ENCODE measurements at regions not wholly inside any gene's neighbourhood (a gene's known extent, or its start where the extent isn't known, plus 50 kb on each side); places are given as distances from the start of the nearest gene placed in this dataset.

GRCh38 chr9:82456642-82457041 is 468.1 kb downstream of the SPATA31D1 start:
- Histone ChIP-seq H3K36me3 (ENCODE audit: control insufficient read depth in 2 of 2, insufficient read depth in 2 of 2, low read length in 1 of 2) (no peaks in the 10 kb centered on the region), H3K4me3 (ENCODE audit: low read depth in 1 of 2, low read length in 2 of 2) (no peak overlapping the region), H3K4me1 (ENCODE audit: control insufficient read depth in 2 of 2, insufficient read depth in 2 of 2, low read length in 1 of 2) (no peaks in the 10 kb centered on the region), H3K9me3 (ENCODE audit: control insufficient read depth in 2 of 2, insufficient read depth in 1 of 2, low read depth in 1 of 2, low read length in 1 of 2) (no peaks in the 10 kb centered on the region), H3K27me3 (ENCODE audit: control insufficient read depth in 1 of 2, insufficient read depth in 2 of 2, low read length in 2 of 2) (no peaks in the 10 kb centered on the region), H3K27ac (ENCODE audit: low read depth in 2 of 2, low read length in 1 of 2) (no peak overlapping the region)
- 48 to 69% methylated on average over 1 of the region's 1 CpG for WGBS, 2 donors

GRCh38 chr9:82457298-82457697 is 468.7 kb downstream of the SPATA31D1 start:
- no peak overlapping the region for H3K27ac ChIP-seq (ENCODE audit: low read depth in 2 of 2, low read length in 1 of 2)
- no peaks in the 10 kb centered on the region for H3K36me3 ChIP-seq (ENCODE audit: control insufficient read depth in 2 of 2, insufficient read depth in 2 of 2, low read length in 1 of 2)
- WGBS, 2 donors = 63 to 93% methylated on average over 2 of the region's 2 CpGs
- no peaks in the 10 kb centered on the region for H3K4me1 ChIP-seq (ENCODE audit: control insufficient read depth in 2 of 2, insufficient read depth in 2 of 2, low read length in 1 of 2)
- no peaks in the 10 kb centered on the region for H3K9me3 ChIP-seq (ENCODE audit: control insufficient read depth in 2 of 2, insufficient read depth in 1 of 2, low read depth in 1 of 2, low read length in 1 of 2)
- no peak overlapping the region for H3K4me3 ChIP-seq (ENCODE audit: low read depth in 1 of 2, low read length in 2 of 2)
- H3K27me3 ChIP-seq (ENCODE audit: control insufficient read depth in 1 of 2, insufficient read depth in 2 of 2, low read length in 2 of 2) = no peaks in the 10 kb centered on the region

GRCh38 chr9:82457891-82458290 is 469.3 kb downstream of the SPATA31D1 start:
- Histone ChIP-seq H3K9me3 (ENCODE audit: control insufficient read depth in 2 of 2, insufficient read depth in 1 of 2, low read depth in 1 of 2, low read length in 1 of 2) (no peaks in the 10 kb centered on the region), H3K4me1 (ENCODE audit: control insufficient read depth in 2 of 2, insufficient read depth in 2 of 2, low read length in 1 of 2) (no peaks in the 10 kb centered on the region), H3K36me3 (ENCODE audit: control insufficient read depth in 2 of 2, insufficient read depth in 2 of 2, low read length in 1 of 2) (no peaks in the 10 kb centered on the region), H3K27ac (ENCODE audit: low read depth in 2 of 2, low read length in 1 of 2) (no peak overlapping the region), H3K27me3 (ENCODE audit: control insufficient read depth in 1 of 2, insufficient read depth in 2 of 2, low read length in 2 of 2) (no peaks in the 10 kb centered on the region), H3K4me3 (ENCODE audit: low read depth in 1 of 2, low read length in 2 of 2) (no peak overlapping the region)
- 73 to 80% methylated on average over 5 of the region's 5 CpGs for WGBS, 2 donors

GRCh38 chr9:82458296-82458695 is 469.7 kb downstream of the SPATA31D1 start:
- Histone ChIP-seq H3K27ac (ENCODE audit: low read depth in 2 of 2, low read length in 1 of 2) (no peak overlapping the region), H3K36me3 (ENCODE audit: control insufficient read depth in 2 of 2, insufficient read depth in 2 of 2, low read length in 1 of 2) (no peaks in the 10 kb centered on the region), H3K4me3 (ENCODE audit: low read depth in 1 of 2, low read length in 2 of 2) (no peak overlapping the region), H3K27me3 (ENCODE audit: control insufficient read depth in 1 of 2, insufficient read depth in 2 of 2, low read length in 2 of 2) (no peaks in the 10 kb centered on the region), H3K9me3 (ENCODE audit: control insufficient read depth in 2 of 2, insufficient read depth in 1 of 2, low read depth in 1 of 2, low read length in 1 of 2) (no peaks in the 10 kb centered on the region), H3K4me1 (ENCODE audit: control insufficient read depth in 2 of 2, insufficient read depth in 2 of 2, low read length in 1 of 2) (no peaks in the 10 kb centered on the region)
- 75 to 82% methylated on average over 2 of the region's 2 CpGs for WGBS, 2 donors

GRCh38 chr9:82466616-82467260 is 478.2 kb downstream of the SPATA31D1 start:
- 65 to 68% methylated on average over 11 of the region's 11 CpGs for WGBS, 2 donors
- Histone ChIP-seq H3K36me3 (ENCODE audit: control insufficient read depth in 2 of 2, insufficient read depth in 2 of 2, low read length in 1 of 2) (no peaks in the 10 kb centered on the region), H3K4me1 (ENCODE audit: control insufficient read depth in 2 of 2, insufficient read depth in 2 of 2, low read length in 1 of 2) (no peaks in the 10 kb centered on the region), H3K27me3 (ENCODE audit: control insufficient read depth in 1 of 2, insufficient read depth in 2 of 2, low read length in 2 of 2) (no peaks in the 10 kb centered on the region), H3K4me3 (ENCODE audit: low read depth in 1 of 2, low read length in 2 of 2) (no peak overlapping the region), H3K9me3 (ENCODE audit: control insufficient read depth in 2 of 2, insufficient read depth in 1 of 2, low read depth in 1 of 2, low read length in 1 of 2) (no peaks in the 10 kb centered on the region), H3K27ac (ENCODE audit: low read depth in 2 of 2, low read length in 1 of 2) (no peak overlapping the region)

GRCh38 chr9:82467436-82467835 is 478.9 kb downstream of the SPATA31D1 start:
- Histone ChIP-seq H3K36me3 (ENCODE audit: control insufficient read depth in 2 of 2, insufficient read depth in 2 of 2, low read length in 1 of 2) (no peaks in the 10 kb centered on the region), H3K27me3 (ENCODE audit: control insufficient read depth in 1 of 2, insufficient read depth in 2 of 2, low read length in 2 of 2) (no peaks in the 10 kb centered on the region), H3K4me3 (ENCODE audit: low read depth in 1 of 2, low read length in 2 of 2) (no peak overlapping the region), H3K27ac (ENCODE audit: low read depth in 2 of 2, low read length in 1 of 2) (no peak overlapping the region), H3K9me3 (ENCODE audit: control insufficient read depth in 2 of 2, insufficient read depth in 1 of 2, low read depth in 1 of 2, low read length in 1 of 2) (no peaks in the 10 kb centered on the region), H3K4me1 (ENCODE audit: control insufficient read depth in 2 of 2, insufficient read depth in 2 of 2, low read length in 1 of 2) (no peaks in the 10 kb centered on the region)
- 32 to 38% methylated on average over 2 of the region's 2 CpGs for WGBS, 2 donors

GRCh38 chr9:82474235-82474634 is 485.7 kb downstream of the SPATA31D1 start:
- H3K27me3 ChIP-seq (ENCODE audit: control insufficient read depth in 1 of 2, insufficient read depth in 2 of 2, low read length in 2 of 2) = no peaks in the 10 kb centered on the region
- no peak overlapping the region for H3K27ac ChIP-seq (ENCODE audit: low read depth in 2 of 2, low read length in 1 of 2)
- no peaks in the 10 kb centered on the region for H3K36me3 ChIP-seq (ENCODE audit: control insufficient read depth in 2 of 2, insufficient read depth in 2 of 2, low read length in 1 of 2)
- no peaks in the 10 kb centered on the region for H3K4me1 ChIP-seq (ENCODE audit: control insufficient read depth in 2 of 2, insufficient read depth in 2 of 2, low read length in 1 of 2)
- H3K4me3 ChIP-seq (ENCODE audit: low read depth in 1 of 2, low read length in 2 of 2) = no peak overlapping the region
- H3K9me3 ChIP-seq (ENCODE audit: control insufficient read depth in 2 of 2, insufficient read depth in 1 of 2, low read depth in 1 of 2, low read length in 1 of 2) = no peaks in the 10 kb centered on the region

- Histone ChIP-seq H3K36me3 (ENCODE audit: control insufficient read depth in 2 of 2, insufficient read depth in 2 of 2, low read length in 1 of 2) (no peaks in the 10 kb centered on the region), H3K4me3 (ENCODE audit: low read depth in 1 of 2, low read length in 2 of 2) (no peak overlapping the region), H3K27me3 (ENCODE audit: control insufficient read depth in 1 of 2, insufficient read depth in 2 of 2, low read length in 2 of 2) (no peaks in the 10 kb centered on the region), H3K4me1 (ENCODE audit: control insufficient read depth in 2 of 2, insufficient read depth in 2 of 2, low read length in 1 of 2) (no peaks in the 10 kb centered on the region), H3K9me3 (ENCODE audit: control insufficient read depth in 2 of 2, insufficient read depth in 1 of 2, low read depth in 1 of 2, low read length in 1 of 2) (no peaks in the 10 kb centered on the region), H3K27ac (ENCODE audit: low read depth in 2 of 2, low read length in 1 of 2) (no peak overlapping the region)
- 67 to 69% methylated on average over 4 of the region's 4 CpGs for WGBS, 2 donors
Measured at GRCh38 chr9:82475584-82476301, 487.2 kb downstream of the SPATA31D1 start.

GRCh38 chr9:82480921-82481320 is 492.3 kb downstream of the SPATA31D1 start:
- no peaks in the 10 kb centered on the region for H3K36me3 ChIP-seq (ENCODE audit: control insufficient read depth in 2 of 2, insufficient read depth in 2 of 2, low read length in 1 of 2)
- 68% methylated on average over 2 of the region's 2 CpGs for WGBS, 2 donors
- H3K4me3 ChIP-seq (ENCODE audit: low read depth in 1 of 2, low read length in 2 of 2) = no peak overlapping the region
- no peaks in the 10 kb centered on the region for H3K9me3 ChIP-seq (ENCODE audit: control insufficient read depth in 2 of 2, insufficient read depth in 1 of 2, low read depth in 1 of 2, low read length in 1 of 2)
- H3K27me3 ChIP-seq (ENCODE audit: control insufficient read depth in 1 of 2, insufficient read depth in 2 of 2, low read length in 2 of 2) = no peaks in the 10 kb centered on the region
- H3K27ac ChIP-seq (ENCODE audit: low read depth in 2 of 2, low read length in 1 of 2) = no peak overlapping the region
- no peaks in the 10 kb centered on the region for H3K4me1 ChIP-seq (ENCODE audit: control insufficient read depth in 2 of 2, insufficient read depth in 2 of 2, low read length in 1 of 2)

GRCh38 chr9:82487935-82488312 is 499.4 kb downstream of the SPATA31D1 start:
- Histone ChIP-seq H3K4me1 (ENCODE audit: control insufficient read depth in 2 of 2, insufficient read depth in 2 of 2, low read length in 1 of 2) (no peaks in the 10 kb centered on the region), H3K4me3 (ENCODE audit: low read depth in 1 of 2, low read length in 2 of 2) (no peak overlapping the region), H3K9me3 (ENCODE audit: control insufficient read depth in 2 of 2, insufficient read depth in 1 of 2, low read depth in 1 of 2, low read length in 1 of 2) (no peaks in the 10 kb centered on the region), H3K27ac (ENCODE audit: low read depth in 2 of 2, low read length in 1 of 2) (no peak overlapping the region), H3K36me3 (ENCODE audit: control insufficient read depth in 2 of 2, insufficient read depth in 2 of 2, low read length in 1 of 2) (no peaks in the 10 kb centered on the region), H3K27me3 (ENCODE audit: control insufficient read depth in 1 of 2, insufficient read depth in 2 of 2, low read length in 2 of 2) (no peaks in the 10 kb centered on the region)
- 68 to 69% methylated on average over 2 of the region's 2 CpGs for WGBS, 2 donors
